H1 (cell line): ENCODE measurements at regions not wholly inside any gene's neighbourhood (a gene's known extent, or its start where the extent isn't known, plus 50 kb on each side); places are given as distances from the start of the nearest gene placed in this dataset.

Source experiments
- CTCF ChIA-PET: fragments of 300-600 bp; sonication (Branson Sonifier 250); formaldehyde crosslinking; loops from one replicate; lab custom pipeline; 2021; ENCODE audit not compliant: partially characterized antibody; lab: Charles Lee
- POLR2A ChIA-PET: fragments of 300-600 bp; sonication (Branson Sonifier 250); formaldehyde crosslinking; loops from one replicate; lab custom pipeline; 2021; ENCODE audit warnings: inconsistent platforms; ENCODE audit not compliant: partially characterized antibody; lab: Charles Lee
- DNase-seq, 2 experiments: peaks; one replicate each; pipeline versions ENCODE4 v3.0.0 to v3.0.0-alpha.2; 2010 to 2022; ENCODE audit warnings: low spot score in 2 of 2, low read depth in 1 of 2, mixed read lengths in 1 of 2
- FAIRE-seq: peaks from 2 replicates; lab custom pipeline; 2011; peaks lifted over from hg19 to GRCh38; lab: Jason Lieb, UNC
- H2AFZ ChIP-seq: 2 replicates; pipeline ENCODE4 v1.8.1; 2012; ENCODE audit warnings: low read length, inconsistent platforms
- H2AK5ac ChIP-seq: 2 replicates; pipeline ENCODE4 v1.6.1; 2013; ENCODE audit warnings: low read depth, low read length
- H2BK120ac ChIP-seq: replicated peaks from 2 replicates; pipeline ENCODE3; 2013; ENCODE audit warnings: low read depth, low read length, inconsistent platforms
- H2BK12ac ChIP-seq: 2 replicates; pipeline ENCODE4 v1.6.1; 2013; ENCODE audit warnings: low read depth, low read length
- H2BK15ac ChIP-seq: 2 replicates; pipeline ENCODE4 v1.6.1; 2013; ENCODE audit warnings: low read length
- H2BK20ac ChIP-seq: 2 replicates; pipeline ENCODE4 v1.6.1; 2013; ENCODE audit warnings: low read length
- H2BK5ac ChIP-seq: 2 replicates; pipeline ENCODE4 v1.6.1; 2013; ENCODE audit warnings: low read depth, low read length
- H3K14ac ChIP-seq: 2 replicates; pipeline ENCODE4 v1.6.1; 2013; ENCODE audit warnings: inconsistent platforms; ENCODE audit not compliant: insufficient read length
- H3K18ac ChIP-seq: 2 replicates; pipeline ENCODE4 v1.6.1; 2013; ENCODE audit warnings: low read length; ENCODE audit errors: extremely low read depth
- H3K23ac ChIP-seq: 2 replicates; pipeline ENCODE4 v1.6.1; 2013; ENCODE audit warnings: inconsistent platforms; ENCODE audit not compliant: insufficient read length
- H3K23me2 ChIP-seq: 2 replicates; pipeline ENCODE4 v1.6.1; 2013; ENCODE audit warnings: low read depth, low read length
- H3K27ac ChIP-seq: 2 replicates; pipeline ENCODE4 v1.6.1; 2011; ENCODE audit warnings: low read depth, low read length, inconsistent platforms
- H3K27me3 ChIP-seq, 4 experiments: replicated peaks in 1 of 4; 1 replicate in 1 of 4; 2 replicates in 3 of 4; pipeline versions ENCODE4 v1.6.1 to v1.8.1; 2011 to 2013; ENCODE audit warnings: low read length in 3 of 4, mild to moderate bottlenecking in 3 of 4, inconsistent platforms in 2 of 4, mixed read lengths in 2 of 4, moderate library complexity in 1 of 4; ENCODE audit not compliant: control insufficient read depth in 3 of 4, insufficient read depth in 3 of 4; ENCODE audit errors: extremely low read depth in 1 of 4
- H3K36me3 ChIP-seq, 4 experiments: 2 replicates each; pipeline versions ENCODE4 v1.6.1 to v1.8.1; 2011 to 2013; ENCODE audit warnings: mild to moderate bottlenecking in 4 of 4, low read length in 3 of 4, moderate library complexity in 2 of 4, control low read depth in 1 of 4, inconsistent platforms in 1 of 4; ENCODE audit not compliant: insufficient read depth in 4 of 4, control insufficient read depth in 2 of 4
- H3K4ac ChIP-seq: replicated peaks from 2 replicates; pipeline ENCODE3; 2013; ENCODE audit warnings: low read length, low read depth, mixed read lengths, inconsistent platforms; ENCODE audit not compliant: insufficient read length
- H3K4me1 ChIP-seq, 4 experiments: replicated peaks in 1 of 4; 1 replicate in 1 of 4; 2 replicates in 3 of 4; pipeline versions ENCODE4 v1.6.1 to v1.8.1; 2011 to 2013; ENCODE audit warnings: low read length in 3 of 4, inconsistent platforms in 2 of 4, mixed read lengths in 1 of 4; ENCODE audit not compliant: insufficient read depth in 4 of 4, control insufficient read depth in 3 of 4
- H3K4me2 ChIP-seq, 2 experiments: 2 replicates each; pipeline versions ENCODE4 v1.6.1 to v1.8.1; 2011 to 2013; ENCODE audit warnings: low read depth in 2 of 2, low read length in 2 of 2, control low read depth in 1 of 2, inconsistent platforms in 1 of 2, mild to moderate bottlenecking in 1 of 2; ENCODE audit not compliant: insufficient read depth in 1 of 2
- H3K4me3 ChIP-seq, 4 experiments: fragments of 200-600, 300-600 bp in 1 of 4; sonication (generic), shearing (Covaris generic), sonication (Bioruptor Twin) in 1 of 4; 2 replicates each; pipeline versions ENCODE4 v1.5.1 to v1.8.1; 2011 to 2016; ENCODE audit warnings: low read length in 4 of 4, low read depth in 3 of 4, control low read depth in 2 of 4, inconsistent platforms in 2 of 4, mild to moderate bottlenecking in 2 of 4, mixed read lengths in 1 of 4, moderate library complexity in 1 of 4; ENCODE audit not compliant: insufficient read depth in 2 of 4; ENCODE audit errors: extremely low read depth in 1 of 4
- H3K56ac ChIP-seq: replicated peaks from 2 replicates; pipeline ENCODE3; 2013; ENCODE audit warnings: low read depth, mild to moderate bottlenecking, mixed read lengths, low read length, inconsistent platforms; ENCODE audit not compliant: insufficient read length
- H3K79me1 ChIP-seq: 2 replicates; pipeline ENCODE4 v1.6.1; 2013; ENCODE audit warnings: low read depth, low read length, control low read depth
- H3K79me2 ChIP-seq, 2 experiments: 2 replicates each; pipeline versions ENCODE4 v1.6.1 to v1.8.1; 2012 to 2013; ENCODE audit warnings: low read length in 2 of 2, mild to moderate bottlenecking in 2 of 2, inconsistent platforms in 1 of 2; ENCODE audit not compliant: insufficient read depth in 2 of 2, control insufficient read depth in 1 of 2
- H3K9ac ChIP-seq, 4 experiments: replicated peaks in 1 of 4; 1 replicate in 1 of 4; 2 replicates in 3 of 4; pipeline versions ENCODE4 v1.6.1 to v1.8.1; 2011 to 2013; ENCODE audit warnings: low read depth in 3 of 4, low read length in 3 of 4, control low read depth in 2 of 4, mild to moderate bottlenecking in 2 of 4, moderate library complexity in 2 of 4, inconsistent platforms in 1 of 4; ENCODE audit errors: extremely low read depth in 1 of 4
- H3K9me3 ChIP-seq, 2 experiments: 2 replicates each; pipeline versions ENCODE4 v1.6.1 to v1.8.1; 2012 to 2013; ENCODE audit warnings: mild to moderate bottlenecking in 2 of 2, moderate library complexity in 2 of 2, control low read depth in 1 of 2, inconsistent platforms in 1 of 2, low read depth in 1 of 2, low read length in 1 of 2, mixed read lengths in 1 of 2; ENCODE audit not compliant: insufficient read depth in 2 of 2
- H4K20me1 ChIP-seq, 2 experiments: replicated peaks in 1 of 2; 2 replicates each; pipeline versions ENCODE3 to v1.8.1; 2011 to 2013; ENCODE audit warnings: inconsistent platforms in 2 of 2, low read length in 2 of 2, mild to moderate bottlenecking in 1 of 2; ENCODE audit not compliant: insufficient read depth in 2 of 2, control insufficient read depth in 1 of 2
- H4K5ac ChIP-seq: 2 replicates; pipeline ENCODE4 v1.6.1; 2013; ENCODE audit warnings: low read length, low read depth, mixed read lengths, inconsistent platforms; ENCODE audit not compliant: insufficient read length
- H4K8ac ChIP-seq: 2 replicates; pipeline ENCODE4 v1.8.0; 2013; ENCODE audit warnings: mild to moderate bottlenecking, moderate library complexity, low read length, inconsistent platforms; ENCODE audit not compliant: insufficient read depth; ENCODE audit errors: extremely low read depth
- H4K91ac ChIP-seq: replicated peaks from 2 replicates; pipeline ENCODE3; 2013; ENCODE audit warnings: low read length, mixed read lengths, inconsistent platforms; ENCODE audit not compliant: insufficient read length
- ATF3 ChIP-seq: IDR thresholded peaks from 2 replicates; pipeline ENCODE4 v1.6.1; 2011; ENCODE audit warnings: low read depth, mild to moderate bottlenecking, low read length; ENCODE audit not compliant: insufficient read depth
- BACH1 ChIP-seq: IDR thresholded peaks from 2 replicates; pipeline ENCODE4 v1.6.1; 2012; ENCODE audit warnings: low read length, improper control_type of control experiment
- CBX8 ChIP-seq: fragments of 300-800, 300-1000 bp; sonication (generic); IDR thresholded peaks from 2 replicates; pipeline ENCODE4 v1.7.1; 2016; ENCODE audit warnings: low read depth, low read length, borderline replicate concordance
- CEBPB ChIP-seq: IDR thresholded peaks from 2 replicates; pipeline ENCODE4 v1.6.1; 2012; ENCODE audit warnings: low read depth, low read length
- CHD1 ChIP-seq: IDR thresholded peaks from 2 replicates; pipeline ENCODE4 v1.6.1; 2012; ENCODE audit warnings: low read depth, low read length, improper control_type of control experiment
- CTBP2 ChIP-seq: IDR thresholded peaks from 2 replicates; pipeline ENCODE4 v1.7.0; 2011; ENCODE audit warnings: borderline replicate concordance, mild to moderate bottlenecking, moderate library complexity, mixed read lengths, low read length; ENCODE audit not compliant: insufficient read depth, insufficient read length
- HDAC2 ChIP-seq, 2 experiments: fragments of 300-600 bp in 1 of 2; sonication (generic) in 1 of 2; IDR thresholded peaks; 2 replicates each; pipeline ENCODE4 v1.6.1; 2011 to 2012; ENCODE audit warnings: low read depth in 2 of 2, low read length in 2 of 2, mild to moderate bottlenecking in 2 of 2, moderate library complexity in 2 of 2, borderline replicate concordance in 1 of 2, inconsistent platforms in 1 of 2
- KDM1A ChIP-seq: fragments of 200-600, 300-600 bp; sonication (generic); IDR thresholded peaks from 2 replicates; pipeline ENCODE4 v1.7.1; 2016; ENCODE audit warnings: mild to moderate bottlenecking, low read length, borderline replicate concordance
- NANOG ChIP-seq: IDR thresholded peaks from 2 replicates; pipeline ENCODE4 v1.6.1; 2011; ENCODE audit warnings: low read length, low read depth, mild to moderate bottlenecking, inconsistent platforms; ENCODE audit not compliant: insufficient read depth, poor library complexity, severe bottlenecking
- PHF8 ChIP-seq: fragments of 200-600 bp; sonication (generic); conservative IDR thresholded peaks from 2 replicates; pipeline ENCODE4 v1.7.1; 2012; ENCODE audit warnings: low read depth, mild to moderate bottlenecking, inconsistent platforms, low read length, moderate library complexity
- POLR2AphosphoS5 ChIP-seq: IDR thresholded peaks from 2 replicates; pipeline ENCODE4 v1.6.1; 2011; ENCODE audit warnings: low read depth, low read length
- RAD21 ChIP-seq, 2 experiments: IDR thresholded peaks in 1 of 2; conservative IDR thresholded peaks in 1 of 2; 2 replicates each; pipeline ENCODE4 v1.6.1; 2011; ENCODE audit warnings: low read depth in 2 of 2, low read length in 2 of 2, improper control_type of control experiment in 1 of 2, inconsistent platforms in 1 of 2, mild to moderate bottlenecking in 1 of 2, moderate library complexity in 1 of 2
- SRF ChIP-seq: IDR thresholded peaks from 2 replicates; pipeline ENCODE4 v1.6.1; 2011; ENCODE audit warnings: mild to moderate bottlenecking, low read depth, low read length, moderate library complexity
- YY1 ChIP-seq: IDR thresholded peaks from 2 replicates; pipeline ENCODE4 v1.6.1; 2011; ENCODE audit warnings: low read depth, mild to moderate bottlenecking, low read length
- WGBS, 2 experiments: shearing (Covaris generic) in 1 of 2; methylation state at CpG; one replicate each; pipeline versions ENCODE4 v1.1.6 to v1.1.7; 2013 to 2015; ENCODE audit warnings: low lambda C conversion rate in 2 of 2, mixed read lengths in 2 of 2, inconsistent platforms in 1 of 2, low coverage in 1 of 2, missing lambda C conversion rate in 1 of 2; ENCODE audit not compliant: insufficient replicate concordance in 2 of 2, insufficient coverage in 1 of 2, insufficient read length in 1 of 2; ENCODE audit errors: extremely low coverage in 1 of 2, missing lambda C conversion rate in 1 of 2; 5-methylcytosine and 5-hydroxymethylcytosine counted together

GRCh38 chr3:4197670-4198069 lies 105.5 kb upstream of the SETMAR start:
- Histone ChIP-seq H4K8ac (no peak overlapping the region), H2BK15ac (no peak overlapping the region), H3K4me1 (no peaks in the 10 kb centered on the region), H2AK5ac (no peak overlapping the region), H3K56ac (no peak overlapping the region), H3K18ac (no peak overlapping the region), H4K20me1 (no peaks in the 10 kb centered on the region), H3K27me3 (peaks cover 0 to 1% (median 0%) of the 10 kb centered on the region in 4 experiments; a peak in 1 of 7 replicates), H3K4ac (no peak overlapping the region), H3K79me1 (no peaks in the 10 kb centered on the region), H3K23ac (no peak overlapping the region), H2BK120ac (no peak overlapping the region), H2AFZ (no peak overlapping the region), H3K9ac (no peak overlapping the region), H3K4me2 (no peak overlapping the region), H3K9me3 (peaks cover 6 to 10% of the 10 kb centered on the region in 2 experiments), H2BK12ac (no peak overlapping the region), H3K4me3 (no peak overlapping the region), H2BK5ac (no peak overlapping the region), H2BK20ac (no peak overlapping the region), H4K91ac (no peak overlapping the region)
- no peak for DNase-seq
- no peak for FAIRE-seq
- POLR2A ChIA-PET, result no interaction called here
- 89% methylated on average over 6 of the region's 6 CpGs; no CpG with 5 or more reads in 1 of the 2 experiments for WGBS, 2 experiments
- no peak for TF ChIP-seq YY1
- TF ChIP-seq POLR2AphosphoS5, result no peak
- no peak for TF ChIP-seq NANOG
- TF ChIP-seq CBX8, result no peak
- TF ChIP-seq CHD1, result no peak
- no peak for TF ChIP-seq BACH1
- TF ChIP-seq CTBP2, result no peak
- TF ChIP-seq ATF3, result no peak
- no peak for TF ChIP-seq CEBPB
- TF ChIP-seq KDM1A, result no peak
- TF ChIP-seq PHF8, result no peak
- no peak for TF ChIP-seq HDAC2 (IDR thresholded peaks at IDR 0.05; ENCODE audit: borderline replicate concordance in 1 of 2, low read depth in 2 of 2, low read length in 2 of 2)
- no peak for TF ChIP-seq RAD21 (IDR thresholded peaks at IDR 0.05 in 1 of 2, conservative IDR thresholded peaks at IDR 0.05 in 1 of 2; ENCODE audit: low read depth in 2 of 2, low read length in 2 of 2)
- no peak for TF ChIP-seq SRF
- TF ChIP-seq, all 59 proteins: peak for 0
- H3K27ac ChIP-seq, result no peak overlapping the region
- H3K14ac ChIP-seq, result no peak overlapping the region
- no peaks in the 10 kb centered on the region for H3K23me2 ChIP-seq
- H3K79me2 ChIP-seq, result no peaks in the 10 kb centered on the region
- no peak overlapping the region for H4K5ac ChIP-seq
- H3K36me3 ChIP-seq, result no peaks in the 10 kb centered on the region; a peak in 1 of 8 replicates
- CTCF ChIA-PET, result interaction anchor here (1.4 kb wide), 1 partner anchor 8 kb away, joined by 4 read pairs; no protein-coding TSS in a partner anchor
